HG03280 (cell line): ENCODE measurements at regions not wholly inside any gene's neighbourhood (a gene's known extent, or its start where the extent isn't known, plus 50 kb on each side); places are given as distances from the start of the nearest gene placed in this dataset.

ENCODE experiments used
- ATAC-seq: cut with Tn5 transposase; IDR thresholded peaks from one replicate; pipeline ENCODE4 v1.9.1; 2021; ENCODE audit warnings: mild to moderate bottlenecking, moderate library complexity; ENCODE audit not compliant: unreplicated experiment

- no peak for ATAC-seq
These were observed 69.0 kb upstream of the IL6 start for GRCh38 chr7:22658031-22658430.

GRCh38 chr7:22657479-22657878, 69.5 kb upstream of the IL6 start:
- ATAC-seq: no peak

- ATAC-seq: no peak
These were observed 71.2 kb upstream of the IL6 start for GRCh38 chr7:22655781-22656180.

- ATAC-seq: no peak
These were observed 72.2 kb upstream of the IL6 start for GRCh38 chr7:22654831-22655230.

GRCh38 chr7:22653951-22654350, 73.0 kb upstream of the IL6 start:
- no peak for ATAC-seq

GRCh38 chr7:22651534-22652243, 75.3 kb upstream of the IL6 start:
- no peak for ATAC-seq

- no peak for ATAC-seq
These were observed 76.0 kb upstream of the IL6 start for GRCh38 chr7:22651036-22651435.

GRCh38 chr7:22649686-22650085, 77.3 kb upstream of the IL6 start:
- ATAC-seq: no peak

- ATAC-seq: no peak
These were observed 79.3 kb upstream of the IL6 start for GRCh38 chr7:22647451-22648257.

- ATAC-seq: no peak
These were observed 81.4 kb upstream of the IL6 start for GRCh38 chr7:22645418-22646181.

GRCh38 chr7:22642454-22642853, 84.5 kb upstream of the IL6 start:
- no peak for ATAC-seq

GRCh38 chr7:22640269-22640668, 86.7 kb upstream of the IL6 start:
- peak; percentile 95 for ATAC-seq

GRCh38 chr7:22639396-22639795, 87.6 kb upstream of the IL6 start:
- ATAC-seq: no peak

GRCh38 chr7:22635349-22635748, 91.7 kb upstream of the IL6 start:
- no peak for ATAC-seq

- no peak for ATAC-seq
These were observed 93.0 kb upstream of the IL6 start for GRCh38 chr7:22633954-22634474.

GRCh38 chr7:22633286-22633953, 93.6 kb upstream of the IL6 start:
- no peak for ATAC-seq

- no peak for ATAC-seq
These were observed 94.3 kb upstream of the IL6 start for GRCh38 chr7:22632674-22633073.

- ATAC-seq: no peak
These were observed 95.3 kb upstream of the IL6 start for GRCh38 chr7:22631730-22632129.

- ATAC-seq: no peak
These were observed 96.9 kb upstream of the IL6 start for GRCh38 chr7:22630069-22630468.

- ATAC-seq: no peak
These were observed 97.9 kb upstream of the IL6 start for GRCh38 chr7:22629056-22629455.

GRCh38 chr7:22628112-22628511, 98.9 kb upstream of the IL6 start:
- no peak for ATAC-seq
